ENCODE measurements at regions not wholly inside any gene's neighbourhood (a gene's known extent, or its start where the extent isn't known, plus 50 kb on each side); places are given as distances from the start of the nearest gene placed in this dataset.
"Not testable (repeated sequence)": the region's sequence is repeated elsewhere in the genome, so short reads cannot be mapped to it uniquely, and the experiment has no call there.

- H3K4me1 Mint-ChIP-seq; DNase-seq; H3K27ac ChIP-seq (ENCODE audit: insufficient read depth, low read length, poor library complexity, severe bottlenecking); H3K4me1 ChIP-seq (ENCODE audit: control insufficient read depth, insufficient read depth, low read length, poor library complexity, severe bottlenecking); H3K9me3 Mint-ChIP-seq; H3K27me3 ChIP-seq (ENCODE audit: control insufficient read depth, insufficient read depth, low read length); H3K4me3 ChIP-seq (ENCODE audit: low read depth, low read length); ATAC-seq (ENCODE audit: low read depth in 2 of 2); H3K4me3 Mint-ChIP-seq; H3K27me3 Mint-ChIP-seq; H3K36me3 Mint-ChIP-seq; H3K36me3 ChIP-seq (ENCODE audit: control insufficient read depth, insufficient read depth, low read length); H3K27ac Mint-ChIP-seq; H3K9me3 ChIP-seq (ENCODE audit: control insufficient read depth in 2 of 2, low read length in 2 of 2): not testable (repeated sequence)
Observed at GRCh38 chr20:43381533-43381932, 76.2 kb upstream of the SRSF6 start.

- H3K4me3 Mint-ChIP-seq, result no peak overlapping the region
- no peak overlapping the region for H3K27ac Mint-ChIP-seq
- Histone ChIP-seq H3K27me3 (ENCODE audit: control insufficient read depth, insufficient read depth, low read length) (peaks cover 4% of the 10 kb centered on the region), H3K4me1 (ENCODE audit: control insufficient read depth, insufficient read depth, low read length, poor library complexity, severe bottlenecking) (no peaks in the 10 kb centered on the region), H3K9me3 (ENCODE audit: control insufficient read depth in 2 of 2, low read length in 2 of 2) (no peaks in the 10 kb centered on the region), H3K4me3 (ENCODE audit: low read depth, low read length) (no peak overlapping the region), H3K27ac (ENCODE audit: insufficient read depth, low read length, poor library complexity, severe bottlenecking) (no peak overlapping the region), H3K36me3 (ENCODE audit: control insufficient read depth, insufficient read depth, low read length) (no peaks in the 10 kb centered on the region)
- H3K27me3 Mint-ChIP-seq, result peaks cover 13% of the 10 kb centered on the region
- DNase-seq, result no peak
- no peaks in the 10 kb centered on the region for H3K4me1 Mint-ChIP-seq
- no peak for ATAC-seq (ENCODE audit: low read depth in 2 of 2)
- H3K36me3 Mint-ChIP-seq, result no peaks in the 10 kb centered on the region
- peaks cover 0 to 6% (median 0%) of the 10 kb centered on the region in 7 donors for H3K9me3 Mint-ChIP-seq
Observed at GRCh38 chr20:43379239-43379917, 78.3 kb upstream of the SRSF6 start.

GRCh38 chr20:43376831-43377230 is 80.9 kb upstream of the SRSF6 start:
- no peaks in the 10 kb centered on the region for H3K4me1 Mint-ChIP-seq
- H3K27me3 Mint-ChIP-seq, result peaks cover 18% of the 10 kb centered on the region
- no peak for DNase-seq
- Histone ChIP-seq H3K27ac (ENCODE audit: insufficient read depth, low read length, poor library complexity, severe bottlenecking) (no peak overlapping the region), H3K36me3 (ENCODE audit: control insufficient read depth, insufficient read depth, low read length) (no peaks in the 10 kb centered on the region), H3K9me3 (ENCODE audit: control insufficient read depth in 2 of 2, low read length in 2 of 2) (no peaks in the 10 kb centered on the region), H3K4me1 (ENCODE audit: control insufficient read depth, insufficient read depth, low read length, poor library complexity, severe bottlenecking) (no peaks in the 10 kb centered on the region), H3K4me3 (ENCODE audit: low read depth, low read length) (no peak overlapping the region), H3K27me3 (ENCODE audit: control insufficient read depth, insufficient read depth, low read length) (peaks cover 4% of the 10 kb centered on the region)
- no peak for ATAC-seq (ENCODE audit: low read depth in 2 of 2)
- peaks cover 0 to 6% (median 0%) of the 10 kb centered on the region in 7 donors for H3K9me3 Mint-ChIP-seq
- no peaks in the 10 kb centered on the region for H3K36me3 Mint-ChIP-seq
- H3K27ac Mint-ChIP-seq, result no peak overlapping the region
- no peak overlapping the region for H3K4me3 Mint-ChIP-seq

- Histone ChIP-seq H3K27ac (ENCODE audit: insufficient read depth, low read length, poor library complexity, severe bottlenecking) (no peak overlapping the region), H3K4me1 (ENCODE audit: control insufficient read depth, insufficient read depth, low read length, poor library complexity, severe bottlenecking) (no peaks in the 10 kb centered on the region), H3K36me3 (ENCODE audit: control insufficient read depth, insufficient read depth, low read length) (no peaks in the 10 kb centered on the region), H3K4me3 (ENCODE audit: low read depth, low read length) (no peak overlapping the region), H3K9me3 (ENCODE audit: control insufficient read depth in 2 of 2, low read length in 2 of 2) (no peaks in the 10 kb centered on the region), H3K27me3 (ENCODE audit: control insufficient read depth, insufficient read depth, low read length) (peaks cover 3% of the 10 kb centered on the region)
- H3K27ac Mint-ChIP-seq, result no peak overlapping the region
- no peak for ATAC-seq (ENCODE audit: low read depth in 2 of 2)
- no peaks in the 10 kb centered on the region for H3K4me1 Mint-ChIP-seq
- H3K9me3 Mint-ChIP-seq, result peaks cover 0 to 6% (median 0%) of the 10 kb centered on the region in 7 donors
- no peaks in the 10 kb centered on the region for H3K36me3 Mint-ChIP-seq
- H3K4me3 Mint-ChIP-seq, result no peak overlapping the region
- no peak for DNase-seq
- peaks cover 18% of the 10 kb centered on the region for H3K27me3 Mint-ChIP-seq
Observed at GRCh38 chr20:43375591-43375990, 82.1 kb upstream of the SRSF6 start.

GRCh38 chr20:43372051-43372450 is 85.6 kb upstream of the SRSF6 start:
- Histone ChIP-seq H3K27ac (ENCODE audit: insufficient read depth, low read length, poor library complexity, severe bottlenecking) (no peak overlapping the region), H3K36me3 (ENCODE audit: control insufficient read depth, insufficient read depth, low read length) (no peaks in the 10 kb centered on the region), H3K4me1 (ENCODE audit: control insufficient read depth, insufficient read depth, low read length, poor library complexity, severe bottlenecking) (no peaks in the 10 kb centered on the region), H3K9me3 (ENCODE audit: control insufficient read depth in 2 of 2, low read length in 2 of 2) (no peaks in the 10 kb centered on the region), H3K4me3 (ENCODE audit: low read depth, low read length) (no peak overlapping the region), H3K27me3 (ENCODE audit: control insufficient read depth, insufficient read depth, low read length) (peaks cover 2% of the 10 kb centered on the region)
- Mint-ChIP-seq H3K36me3 (no peaks in the 10 kb centered on the region), H3K9me3 (peaks cover 0 to 2% (median 0%) of the 10 kb centered on the region in 7 donors), H3K4me3 (no peak overlapping the region), H3K27ac (no peak overlapping the region), H3K27me3 (peaks cover 11% of the 10 kb centered on the region), H3K4me1 (no peaks in the 10 kb centered on the region)
- no peak for DNase-seq
- ATAC-seq (ENCODE audit: low read depth in 2 of 2), result no peak

GRCh38 chr20:43365691-43366090 is 92.0 kb upstream of the SRSF6 start:
- H3K4me3 Mint-ChIP-seq, result no peak overlapping the region
- no peak overlapping the region for H3K4me3 ChIP-seq (ENCODE audit: low read depth, low read length)
- no peak overlapping the region for H3K27ac Mint-ChIP-seq
- no peaks in the 10 kb centered on the region for H3K36me3 Mint-ChIP-seq
- no peak for ATAC-seq (ENCODE audit: low read depth in 2 of 2)
- no peak for DNase-seq
- peaks cover 16% of the 10 kb centered on the region for H3K27me3 Mint-ChIP-seq
- H3K4me1 Mint-ChIP-seq, result no peaks in the 10 kb centered on the region
- no peaks in the 10 kb centered on the region for H3K36me3 ChIP-seq (ENCODE audit: control insufficient read depth, insufficient read depth, low read length)
- no peak overlapping the region for H3K27ac ChIP-seq (ENCODE audit: insufficient read depth, low read length, poor library complexity, severe bottlenecking)
- no peaks in the 10 kb centered on the region for H3K9me3 ChIP-seq (ENCODE audit: control insufficient read depth in 2 of 2, low read length in 2 of 2)
- H3K9me3 Mint-ChIP-seq, result no peaks in the 10 kb centered on the region
- H3K4me1 ChIP-seq (ENCODE audit: control insufficient read depth, insufficient read depth, low read length, poor library complexity, severe bottlenecking), result no peaks in the 10 kb centered on the region
- peaks cover 2% of the 10 kb centered on the region for H3K27me3 ChIP-seq (ENCODE audit: control insufficient read depth, insufficient read depth, low read length)

- H3K4me3 ChIP-seq (ENCODE audit: low read depth, low read length), result no peak overlapping the region
- H3K27ac ChIP-seq (ENCODE audit: insufficient read depth, low read length, poor library complexity, severe bottlenecking), result no peak overlapping the region
- ATAC-seq (ENCODE audit: low read depth in 2 of 2), result no peak
- H3K36me3 ChIP-seq (ENCODE audit: control insufficient read depth, insufficient read depth, low read length), result no peaks in the 10 kb centered on the region
- no peak for DNase-seq
- Mint-ChIP-seq H3K4me3 (no peak overlapping the region), H3K9me3 (no peaks in the 10 kb centered on the region), H3K4me1 (no peaks in the 10 kb centered on the region), H3K36me3 (no peaks in the 10 kb centered on the region), H3K27ac (no peak overlapping the region), H3K27me3 (peaks cover 16% of the 10 kb centered on the region)
- no peaks in the 10 kb centered on the region for H3K4me1 ChIP-seq (ENCODE audit: control insufficient read depth, insufficient read depth, low read length, poor library complexity, severe bottlenecking)
- H3K9me3 ChIP-seq (ENCODE audit: control insufficient read depth in 2 of 2, low read length in 2 of 2), result no peaks in the 10 kb centered on the region
- peaks cover 2% of the 10 kb centered on the region for H3K27me3 ChIP-seq (ENCODE audit: control insufficient read depth, insufficient read depth, low read length)
Observed at GRCh38 chr20:43364001-43364400, 93.7 kb upstream of the SRSF6 start.

GRCh38 chr20:43363506-43363905 is 94.2 kb upstream of the SRSF6 start:
- H3K27ac ChIP-seq (ENCODE audit: insufficient read depth, low read length, poor library complexity, severe bottlenecking), result no peak overlapping the region
- DNase-seq (no peak), ATAC-seq (ENCODE audit: low read depth in 2 of 2) (no peak)
- H3K27me3 ChIP-seq (ENCODE audit: control insufficient read depth, insufficient read depth, low read length), result peaks cover 2% of the 10 kb centered on the region
- Mint-ChIP-seq H3K27ac (no peak overlapping the region), H3K27me3 (peaks cover 16% of the 10 kb centered on the region), H3K9me3 (peaks cover 0 to 3% (median 0%) of the 10 kb centered on the region in 7 donors), H3K4me1 (no peaks in the 10 kb centered on the region), H3K4me3 (no peak overlapping the region), H3K36me3 (no peaks in the 10 kb centered on the region)
- H3K36me3 ChIP-seq (ENCODE audit: control insufficient read depth, insufficient read depth, low read length), result no peaks in the 10 kb centered on the region
- H3K9me3 ChIP-seq (ENCODE audit: control insufficient read depth in 2 of 2, low read length in 2 of 2), result no peaks in the 10 kb centered on the region
- no peak overlapping the region for H3K4me3 ChIP-seq (ENCODE audit: low read depth, low read length)
- no peaks in the 10 kb centered on the region for H3K4me1 ChIP-seq (ENCODE audit: control insufficient read depth, insufficient read depth, low read length, poor library complexity, severe bottlenecking)

Measured in CD4-positive, CD25-positive, alpha-beta regulatory T cell (primary cell).